ENCODE measurements at regions not wholly inside any gene's neighbourhood (a gene's known extent, or its start where the extent isn't known, plus 50 kb on each side); places are given as distances from the start of the nearest gene placed in this dataset.
"Not testable (repeated sequence)": the region's sequence is repeated elsewhere in the genome, so short reads cannot be mapped to it uniquely, and the experiment has no call there.

DNA sequence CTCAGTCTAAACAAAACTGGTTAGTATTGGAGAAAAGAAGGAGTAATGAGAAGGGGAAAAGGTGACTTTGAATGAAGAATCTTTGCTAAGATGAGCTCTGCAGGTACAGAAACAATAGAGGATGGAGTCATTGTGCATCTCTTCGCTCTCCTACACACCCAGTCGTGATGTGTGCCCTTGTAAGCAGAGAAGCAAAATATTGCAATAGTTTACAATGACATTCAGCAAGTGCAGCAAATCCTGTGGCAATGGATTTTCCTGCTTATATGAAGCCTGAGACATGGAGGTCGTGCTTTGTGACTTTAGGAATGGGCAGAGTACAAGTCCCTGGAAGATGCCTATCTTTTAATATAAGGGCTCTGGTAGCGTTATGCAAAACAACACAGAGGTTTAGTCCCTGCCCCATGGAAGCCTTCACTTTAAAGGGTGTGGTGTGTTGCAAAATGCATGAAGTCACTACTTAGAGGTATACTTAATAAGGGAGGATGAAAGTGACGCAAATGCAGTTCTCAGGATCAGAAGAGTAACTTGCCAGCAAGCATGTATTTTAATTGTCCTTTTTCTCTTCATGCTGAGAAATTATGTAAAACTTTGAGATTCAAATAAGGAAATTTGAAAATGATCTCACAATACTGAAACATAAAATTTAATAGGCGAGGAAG, 88.0 kb upstream of the IVNS1ABP start:
- no peak overlapping the region for H3K4me3 ChIP-seq (ENCODE audit: low read length)
- H3K9me3 ChIP-seq (ENCODE audit: low read depth, low read length), result no peaks in the 10 kb centered on the region
- H3K4me1 ChIP-seq (ENCODE audit: insufficient read depth, low read length), result peaks cover 22% of the 10 kb centered on the region
- H3K27me3 ChIP-seq (ENCODE audit: insufficient read depth, low read length), result no peaks in the 10 kb centered on the region

DNA sequence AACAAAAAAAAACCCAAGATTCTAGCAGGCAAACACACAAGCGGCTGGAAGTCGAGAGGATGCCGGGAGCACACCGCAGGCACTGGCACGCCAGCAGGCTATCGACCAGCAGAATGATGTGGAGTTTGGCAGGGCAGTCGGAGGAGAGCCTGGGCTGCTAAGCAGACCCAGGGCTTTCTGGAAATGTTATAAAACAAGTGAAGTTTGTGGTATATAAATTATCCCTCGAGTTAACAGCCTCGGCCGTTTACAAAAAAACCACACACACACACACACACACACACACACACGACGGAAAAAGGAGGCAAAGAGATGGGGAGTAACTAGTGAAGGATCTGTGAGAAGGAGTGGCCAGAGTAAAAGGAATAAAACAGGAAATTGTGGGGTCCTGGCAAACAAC, 87.2 kb upstream of the IVNS1ABP start:
- Histone ChIP-seq H3K27me3 (ENCODE audit: insufficient read depth, low read length) (no peaks in the 10 kb centered on the region), H3K9me3 (ENCODE audit: low read depth, low read length) (no peaks in the 10 kb centered on the region), H3K4me3 (ENCODE audit: low read length) (no peak overlapping the region), H3K4me1 (ENCODE audit: insufficient read depth, low read length) (peaks cover 20% of the 10 kb centered on the region)

DNA sequence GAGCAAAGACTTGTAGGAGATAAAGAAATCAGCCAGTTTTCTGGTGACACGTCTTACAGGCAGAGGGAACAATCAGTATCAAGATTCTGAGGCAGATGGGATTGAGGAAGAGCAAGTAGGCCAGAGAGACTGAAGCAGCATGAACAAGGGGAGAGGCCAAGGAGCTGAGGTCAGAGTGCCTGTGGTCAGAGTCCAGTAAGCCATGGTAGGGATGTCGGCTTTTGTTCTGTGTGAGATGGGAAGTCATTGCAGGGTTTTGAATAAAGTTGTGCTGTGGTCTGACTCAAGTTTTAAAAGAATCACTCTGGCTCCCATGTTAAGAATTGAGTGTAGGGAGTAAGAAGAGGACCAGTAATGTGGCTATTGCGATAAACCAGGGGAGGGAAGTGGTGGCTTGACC, 85.9 kb upstream of the IVNS1ABP start:
- no peaks in the 10 kb centered on the region for H3K27me3 ChIP-seq (ENCODE audit: insufficient read depth, low read length)
- H3K9me3 ChIP-seq (ENCODE audit: low read depth, low read length), result no peaks in the 10 kb centered on the region
- peaks cover 13% of the 10 kb centered on the region for H3K4me1 ChIP-seq (ENCODE audit: insufficient read depth, low read length)
- no peak overlapping the region for H3K4me3 ChIP-seq (ENCODE audit: low read length)

DNA sequence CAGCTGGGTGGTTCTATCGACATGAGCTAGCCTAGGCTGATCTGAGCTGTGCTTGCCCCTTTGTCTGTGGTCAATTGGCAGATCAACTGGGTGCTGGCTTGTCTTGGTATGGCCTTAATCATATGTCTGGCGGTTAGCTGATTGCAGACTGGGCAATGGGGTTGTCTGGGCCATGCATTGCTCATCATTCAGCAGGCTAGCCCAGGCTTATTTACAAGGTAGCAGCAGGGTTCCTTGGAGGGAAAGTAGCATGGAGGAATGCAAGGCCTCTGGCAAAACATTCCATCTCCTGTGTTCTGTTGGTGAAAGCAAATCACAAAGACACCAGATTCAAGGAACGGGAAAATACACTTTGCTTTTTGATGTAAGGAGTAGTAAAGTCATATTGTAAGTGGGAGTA, 84.0 kb upstream of the IVNS1ABP start:
- H3K9me3 ChIP-seq (ENCODE audit: low read depth, low read length), result no peaks in the 10 kb centered on the region
- H3K4me3 ChIP-seq (ENCODE audit: low read length), result no peak overlapping the region
- peaks cover 13% of the 10 kb centered on the region for H3K4me1 ChIP-seq (ENCODE audit: insufficient read depth, low read length)
- H3K27me3 ChIP-seq (ENCODE audit: insufficient read depth, low read length), result no peaks in the 10 kb centered on the region

DNA sequence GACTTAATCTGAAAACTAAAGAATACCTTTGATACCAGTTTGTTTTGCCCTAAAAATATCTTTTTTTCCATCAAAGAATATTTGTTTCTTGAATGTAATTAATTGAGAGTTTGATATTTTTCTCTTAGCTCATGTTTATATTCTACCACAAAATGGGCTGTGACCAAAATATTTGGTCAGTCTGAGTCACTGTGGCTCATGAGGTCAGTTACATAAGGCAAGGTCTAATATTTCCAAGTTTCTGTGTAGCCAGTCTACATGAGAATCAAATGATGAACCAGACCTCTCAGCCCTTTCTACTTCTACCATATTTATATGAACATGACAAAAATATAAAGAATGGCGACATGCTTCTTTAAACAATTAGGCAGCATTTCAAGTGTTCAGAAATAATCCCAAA, 83.0 kb upstream of the IVNS1ABP start:
- H3K27me3 ChIP-seq (ENCODE audit: insufficient read depth, low read length), result no peaks in the 10 kb centered on the region
- H3K4me1 ChIP-seq (ENCODE audit: insufficient read depth, low read length), result peaks cover 10% of the 10 kb centered on the region
- H3K4me3 ChIP-seq (ENCODE audit: low read length), result no peak overlapping the region
- no peaks in the 10 kb centered on the region for H3K9me3 ChIP-seq (ENCODE audit: low read depth, low read length)

DNA sequence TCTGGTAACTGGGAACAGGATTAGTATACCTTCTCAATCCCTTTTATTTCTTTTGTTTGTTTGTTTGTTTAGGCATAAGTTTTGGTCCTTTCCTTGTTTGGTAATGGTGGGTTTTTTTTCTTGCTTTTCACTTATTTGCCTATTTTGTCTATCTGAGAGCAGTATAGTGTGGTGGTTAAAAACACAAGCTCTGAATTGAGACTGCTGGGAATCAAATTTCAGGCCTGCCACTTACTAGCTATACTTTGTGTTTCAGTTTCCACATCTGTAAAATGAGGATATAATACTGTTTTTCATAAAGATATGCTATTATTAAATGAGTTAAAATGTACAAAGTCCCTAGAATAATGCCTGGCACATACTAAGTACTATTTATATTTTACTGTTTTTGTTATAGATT, 81.6 kb upstream of the IVNS1ABP start:
- peaks cover 6% of the 10 kb centered on the region for H3K4me1 ChIP-seq (ENCODE audit: insufficient read depth, low read length)
- no peaks in the 10 kb centered on the region for H3K9me3 ChIP-seq (ENCODE audit: low read depth, low read length)
- H3K4me3 ChIP-seq (ENCODE audit: low read length), result no peak overlapping the region
- H3K27me3 ChIP-seq (ENCODE audit: insufficient read depth, low read length), result no peaks in the 10 kb centered on the region

DNA sequence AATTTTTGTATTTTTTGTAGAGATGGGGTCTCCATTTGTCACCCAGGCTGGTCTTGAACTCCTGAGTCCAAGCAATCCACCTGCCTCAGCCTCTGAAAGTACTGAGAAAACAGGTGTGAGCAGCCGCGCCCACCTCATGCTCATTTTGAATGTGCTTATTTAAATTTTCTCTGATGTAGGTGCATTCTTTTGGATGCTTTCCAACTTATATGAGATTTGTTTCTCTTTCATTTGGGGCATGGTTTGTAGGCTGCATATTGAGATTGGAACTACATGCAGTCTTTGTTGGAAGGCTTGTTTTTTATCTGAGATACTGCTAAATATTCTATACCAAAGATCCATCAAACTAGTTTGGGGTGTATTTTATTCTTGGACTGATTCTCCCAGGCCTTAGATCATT, 81.0 kb upstream of the IVNS1ABP start:
- H3K27me3 ChIP-seq (ENCODE audit: insufficient read depth, low read length), result no peaks in the 10 kb centered on the region
- H3K4me3 ChIP-seq (ENCODE audit: low read length), result no peak overlapping the region
- H3K9me3 ChIP-seq (ENCODE audit: low read depth, low read length), result no peaks in the 10 kb centered on the region
- no peaks in the 10 kb centered on the region for H3K4me1 ChIP-seq (ENCODE audit: insufficient read depth, low read length)

DNA sequence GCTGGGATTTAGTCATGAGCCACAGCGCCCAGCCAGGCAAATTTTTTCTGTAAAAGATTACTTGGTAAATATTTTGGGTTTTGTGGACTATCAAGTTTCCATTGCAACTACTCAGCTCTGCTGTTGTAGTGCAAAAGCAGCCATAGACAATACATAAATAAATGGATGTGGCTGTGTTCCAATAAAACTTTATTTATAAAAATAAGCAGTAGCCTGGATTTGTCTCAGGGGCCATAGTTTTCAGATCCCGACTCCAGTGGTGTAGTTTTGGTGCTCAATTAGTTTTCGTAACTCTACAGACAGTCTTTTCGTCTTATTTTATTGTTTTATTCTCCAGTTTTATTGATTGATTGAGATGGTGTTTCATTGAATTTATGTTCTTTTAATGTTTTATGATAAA, 80.1 kb upstream of the IVNS1ABP start:
- Histone ChIP-seq H3K4me1 (ENCODE audit: insufficient read depth, low read length) (no peaks in the 10 kb centered on the region), H3K4me3 (ENCODE audit: low read length) (no peak overlapping the region), H3K9me3 (ENCODE audit: low read depth, low read length) (no peaks in the 10 kb centered on the region), H3K27me3 (ENCODE audit: insufficient read depth, low read length) (no peaks in the 10 kb centered on the region)

DNA sequence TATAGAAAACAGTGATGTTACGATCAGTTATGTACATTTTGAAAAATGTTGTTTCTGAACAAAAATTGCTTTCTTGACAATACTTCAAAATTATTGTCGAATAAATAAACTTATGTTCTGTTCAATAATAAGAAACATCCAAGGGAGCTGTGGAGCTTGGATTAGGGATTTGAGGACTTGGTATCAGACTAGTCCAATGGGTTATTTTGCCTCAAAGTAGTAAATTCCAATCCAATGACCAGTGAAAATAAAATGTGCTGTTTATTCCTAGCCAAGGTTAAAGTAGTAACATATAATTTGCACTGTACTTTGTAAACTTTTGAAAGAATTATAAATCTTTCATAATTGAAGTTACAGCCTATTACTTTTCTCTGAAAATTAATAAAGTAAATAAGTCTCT, 79.1 kb upstream of the IVNS1ABP start:
- Histone ChIP-seq H3K9me3 (ENCODE audit: low read depth, low read length) (no peaks in the 10 kb centered on the region), H3K27me3 (ENCODE audit: insufficient read depth, low read length) (no peaks in the 10 kb centered on the region), H3K4me1 (ENCODE audit: insufficient read depth, low read length) (no peaks in the 10 kb centered on the region), H3K4me3 (ENCODE audit: low read length) (no peak overlapping the region)

DNA sequence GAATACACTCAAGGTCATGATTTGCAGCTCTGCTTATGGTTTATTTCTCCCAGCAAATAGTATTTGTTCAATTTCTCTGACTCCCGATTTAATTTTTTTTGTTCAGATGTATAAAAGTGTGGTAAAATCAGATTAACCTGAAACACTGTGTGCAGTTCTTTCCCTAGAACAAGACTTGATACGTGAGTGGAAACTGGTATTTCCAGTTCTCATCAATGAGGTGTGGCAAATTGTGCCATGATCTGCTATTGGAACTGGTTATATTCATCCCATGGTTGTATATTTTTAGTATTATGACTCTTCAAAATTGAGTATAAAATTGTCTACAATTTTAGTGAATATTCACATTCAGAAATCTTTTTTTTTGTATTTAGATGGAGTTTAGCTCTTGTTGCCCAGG, 76.8 kb upstream of the IVNS1ABP start:
- Histone ChIP-seq H3K4me3 (ENCODE audit: low read length) (no peak overlapping the region), H3K27me3 (ENCODE audit: insufficient read depth, low read length) (no peaks in the 10 kb centered on the region), H3K9me3 (ENCODE audit: low read depth, low read length) (no peaks in the 10 kb centered on the region), H3K4me1 (ENCODE audit: insufficient read depth, low read length) (no peaks in the 10 kb centered on the region)

DNA sequence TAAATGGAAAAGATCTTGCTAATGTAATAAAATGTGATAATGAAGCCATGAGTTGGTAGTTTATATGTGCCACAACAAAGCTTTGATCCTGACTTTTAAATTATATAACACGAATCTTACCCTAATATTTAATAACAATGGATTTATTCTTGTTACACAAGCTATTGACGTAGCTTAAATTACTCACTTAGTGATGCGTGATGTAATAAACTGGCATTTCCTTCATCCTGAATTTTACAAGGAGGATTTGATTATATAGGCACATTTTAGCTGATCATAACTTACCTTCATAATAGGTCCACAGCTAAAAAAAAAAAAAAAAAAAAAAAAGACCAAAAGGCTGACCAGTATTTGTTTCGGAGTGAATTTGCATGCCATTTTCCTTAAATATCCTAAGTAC, 76.2 kb upstream of the IVNS1ABP start:
- Histone ChIP-seq H3K9me3 (ENCODE audit: low read depth, low read length) (no peaks in the 10 kb centered on the region), H3K4me1 (ENCODE audit: insufficient read depth, low read length) (no peaks in the 10 kb centered on the region), H3K4me3 (ENCODE audit: low read length) (no peak overlapping the region), H3K27me3 (ENCODE audit: insufficient read depth, low read length) (no peaks in the 10 kb centered on the region)

DNA sequence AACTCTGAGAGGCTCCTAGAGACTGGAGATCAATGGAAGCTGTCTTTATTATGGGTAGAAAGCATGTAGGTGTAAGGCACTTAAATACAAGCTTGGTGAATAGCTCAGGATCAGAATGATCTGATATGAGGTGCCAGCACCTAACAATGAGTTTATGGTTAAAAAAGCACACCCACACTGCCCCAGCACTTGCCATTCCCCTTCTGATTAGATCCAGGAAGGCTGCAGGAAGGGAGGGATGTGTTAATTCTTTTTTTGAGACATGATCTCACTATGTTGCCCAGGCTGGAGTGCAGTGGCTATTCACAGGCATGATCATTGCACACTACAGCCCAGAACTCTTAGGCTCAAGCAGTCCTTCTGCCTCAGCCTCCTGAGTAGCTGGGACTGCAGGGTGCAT, 71.8 kb upstream of the IVNS1ABP start:
- H3K27me3 ChIP-seq (ENCODE audit: insufficient read depth, low read length), result no peaks in the 10 kb centered on the region
- H3K9me3 ChIP-seq (ENCODE audit: low read depth, low read length), result no peaks in the 10 kb centered on the region
- H3K4me1 ChIP-seq (ENCODE audit: insufficient read depth, low read length), result no peaks in the 10 kb centered on the region
- H3K4me3 ChIP-seq (ENCODE audit: low read length), result no peak overlapping the region

DNA sequence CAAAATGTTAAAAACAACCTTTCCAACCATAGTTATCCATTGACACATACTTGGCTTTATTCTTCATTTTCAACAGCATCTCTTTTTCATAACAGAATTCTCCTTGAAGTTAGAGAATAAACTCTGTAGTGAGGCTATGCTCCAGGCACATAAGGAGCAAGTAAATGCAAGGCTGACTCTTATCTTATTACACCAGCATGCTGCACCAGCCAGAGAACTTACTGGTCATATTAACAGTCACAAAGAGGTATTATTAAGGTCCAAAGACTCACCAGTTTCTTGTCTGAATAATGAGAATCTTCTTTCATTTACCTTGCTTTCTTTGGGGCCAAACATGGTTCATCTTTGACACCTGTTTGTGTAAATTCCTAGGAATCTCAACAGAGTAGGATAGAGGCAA, 71.3 kb upstream of the IVNS1ABP start:
- Histone ChIP-seq H3K4me1 (ENCODE audit: insufficient read depth, low read length) (no peaks in the 10 kb centered on the region), H3K4me3 (ENCODE audit: low read length) (no peak overlapping the region), H3K27me3 (ENCODE audit: insufficient read depth, low read length) (no peaks in the 10 kb centered on the region)

DNA sequence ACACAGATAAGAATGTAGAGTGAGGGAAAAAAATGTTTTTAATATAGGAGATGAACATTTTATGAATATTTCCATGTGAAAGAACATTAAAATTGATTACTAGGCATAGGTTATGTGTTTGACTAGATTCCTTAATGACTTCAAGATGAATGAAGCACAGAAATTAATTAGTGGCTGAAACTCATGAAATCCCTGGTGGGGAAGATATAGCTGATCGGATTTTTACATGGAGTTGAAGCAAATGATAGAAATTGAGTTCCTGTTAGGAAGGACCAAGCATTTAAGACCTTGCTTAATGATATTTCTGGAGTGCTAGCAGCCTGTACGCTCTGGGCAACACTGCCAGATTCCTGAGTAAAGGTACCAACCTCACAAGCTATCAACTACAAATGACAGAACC, 68.9 kb upstream of the IVNS1ABP start:
- no peaks in the 10 kb centered on the region for H3K9me3 ChIP-seq (ENCODE audit: low read depth, low read length)
- H3K4me3 ChIP-seq (ENCODE audit: low read length), result no peak overlapping the region
- H3K27me3 ChIP-seq (ENCODE audit: insufficient read depth, low read length), result no peaks in the 10 kb centered on the region
- H3K4me1 ChIP-seq (ENCODE audit: insufficient read depth, low read length), result no peaks in the 10 kb centered on the region

More for the DNA sequence above, 71.3 kb upstream of the IVNS1ABP start:
- H3K9me3 ChIP-seq (ENCODE audit: low read depth, low read length), result no peaks in the 10 kb centered on the region

DNA sequence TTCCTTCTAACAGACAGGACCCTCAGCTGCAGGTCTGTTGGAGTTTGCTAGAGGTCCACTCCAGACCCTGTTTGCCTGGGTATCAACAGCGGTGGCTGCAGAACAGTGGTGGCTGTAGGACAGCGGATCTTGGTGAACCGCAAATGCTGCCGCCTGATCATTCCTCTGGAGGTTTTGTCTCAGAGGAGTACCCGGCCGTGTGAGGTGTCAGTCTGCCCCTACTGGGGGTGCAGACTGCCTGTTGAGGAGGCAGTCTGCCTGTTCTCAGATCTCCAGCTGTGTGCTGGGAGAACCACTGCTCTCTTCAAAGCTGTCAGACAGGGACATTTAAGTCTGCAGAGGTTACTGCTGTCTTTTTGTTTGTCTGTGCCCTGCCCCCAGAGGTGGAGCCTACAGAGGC, 66.8 kb upstream of the IVNS1ABP start:
- H3K9me3 ChIP-seq (ENCODE audit: low read depth, low read length); H3K4me1 ChIP-seq (ENCODE audit: insufficient read depth, low read length); H3K4me3 ChIP-seq (ENCODE audit: low read length); H3K27me3 ChIP-seq (ENCODE audit: insufficient read depth, low read length): not testable (repeated sequence)

DNA sequence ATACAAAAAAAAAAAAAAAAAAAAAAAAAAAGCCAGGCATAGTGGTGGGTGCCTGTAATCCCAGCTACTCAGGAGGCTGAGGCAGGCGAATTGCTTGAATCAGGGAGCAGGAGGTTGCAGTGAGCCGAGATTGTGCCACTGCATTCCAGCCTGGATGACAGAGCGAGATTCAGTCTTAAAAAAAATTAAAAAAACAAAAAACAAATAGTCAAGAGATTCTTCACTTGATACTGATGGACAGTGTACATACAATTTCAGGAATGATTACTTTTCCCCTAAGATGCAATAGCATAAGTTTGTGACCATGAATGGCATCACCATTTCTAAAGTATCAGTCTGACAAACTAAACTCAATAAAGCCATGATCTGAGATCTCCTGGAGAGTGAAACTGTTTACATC, 60.8 kb upstream of the IVNS1ABP start:
- no peaks in the 10 kb centered on the region for H3K27me3 ChIP-seq (ENCODE audit: insufficient read depth, low read length)
- H3K4me3 ChIP-seq (ENCODE audit: low read length), result no peak overlapping the region
- H3K9me3 ChIP-seq (ENCODE audit: low read depth, low read length), result no peaks in the 10 kb centered on the region
- H3K4me1 ChIP-seq (ENCODE audit: insufficient read depth, low read length), result peaks cover 51% of the 10 kb centered on the region

All from mononuclear cell (primary cell).